ENCODE measurements at regions not wholly inside any gene's neighbourhood (a gene's known extent, or its start where the extent isn't known, plus 50 kb on each side); places are given as distances from the start of the nearest gene placed in this dataset.

DNA sequence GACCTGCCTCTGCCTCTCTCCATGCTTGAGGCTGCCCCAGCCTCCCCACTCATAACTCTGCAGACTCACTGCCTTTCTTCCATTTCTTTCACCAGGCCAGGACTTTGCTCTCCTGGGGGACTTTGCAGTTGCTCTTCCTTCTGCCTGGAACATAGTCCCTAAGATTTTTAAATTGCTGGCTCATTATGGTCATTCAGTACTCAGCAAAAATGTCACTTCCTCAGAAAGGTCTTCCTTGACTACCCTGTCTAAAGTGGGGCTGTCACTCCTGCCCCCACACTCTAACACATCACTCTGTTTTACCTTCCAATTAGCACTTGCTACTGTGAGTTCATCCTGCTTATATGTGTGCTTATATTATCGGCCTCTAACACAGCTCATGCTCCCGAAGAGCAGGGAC is 618.2 kb downstream of the UQCRFS1 start:
- TF ChIP-seq, protein P1, sequence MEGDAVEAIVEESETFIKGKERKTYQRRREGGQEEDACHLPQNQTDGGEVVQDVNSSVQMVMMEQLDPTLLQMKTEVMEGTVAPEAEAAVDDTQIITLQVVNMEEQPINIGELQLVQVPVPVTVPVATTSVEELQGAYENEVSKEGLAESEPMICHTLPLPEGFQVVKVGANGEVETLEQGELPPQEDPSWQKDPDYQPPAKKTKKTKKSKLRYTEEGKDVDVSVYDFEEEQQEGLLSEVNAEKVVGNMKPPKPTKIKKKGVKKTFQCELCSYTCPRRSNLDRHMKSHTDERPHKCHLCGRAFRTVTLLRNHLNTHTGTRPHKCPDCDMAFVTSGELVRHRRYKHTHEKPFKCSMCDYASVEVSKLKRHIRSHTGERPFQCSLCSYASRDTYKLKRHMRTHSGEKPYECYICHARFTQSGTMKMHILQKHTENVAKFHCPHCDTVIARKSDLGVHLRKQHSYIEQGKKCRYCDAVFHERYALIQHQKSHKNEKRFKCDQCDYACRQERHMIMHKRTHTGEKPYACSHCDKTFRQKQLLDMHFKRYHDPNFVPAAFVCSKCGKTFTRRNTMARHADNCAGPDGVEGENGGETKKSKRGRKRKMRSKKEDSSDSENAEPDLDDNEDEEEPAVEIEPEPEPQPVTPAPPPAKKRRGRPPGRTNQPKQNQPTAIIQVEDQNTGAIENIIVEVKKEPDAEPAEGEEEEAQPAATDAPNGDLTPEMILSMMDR (IDR thresholded peaks at IDR 0.05), result no peak
- TF ChIP-seq POLR2A (IDR thresholded peaks at IDR 0.05), result no peak

Data from heart left ventricle (tissue), 13 donors.